HG02884 (cell line): ENCODE measurements at regions not wholly inside any gene's neighbourhood (a gene's known extent, or its start where the extent isn't known, plus 50 kb on each side); places are given as distances from the start of the nearest gene placed in this dataset.

Experiments used
- ATAC-seq: cut with Tn5 transposase; IDR thresholded peaks from one replicate; pipeline ENCODE4 v1.9.1; 2021; ENCODE audit warnings: mild to moderate bottlenecking, moderate library complexity; ENCODE audit not compliant: unreplicated experiment

GRCh38 chr18:76554547-76555222, 59.6 kb upstream of the ZNF516 start:
- ATAC-seq = no peak

DNA sequence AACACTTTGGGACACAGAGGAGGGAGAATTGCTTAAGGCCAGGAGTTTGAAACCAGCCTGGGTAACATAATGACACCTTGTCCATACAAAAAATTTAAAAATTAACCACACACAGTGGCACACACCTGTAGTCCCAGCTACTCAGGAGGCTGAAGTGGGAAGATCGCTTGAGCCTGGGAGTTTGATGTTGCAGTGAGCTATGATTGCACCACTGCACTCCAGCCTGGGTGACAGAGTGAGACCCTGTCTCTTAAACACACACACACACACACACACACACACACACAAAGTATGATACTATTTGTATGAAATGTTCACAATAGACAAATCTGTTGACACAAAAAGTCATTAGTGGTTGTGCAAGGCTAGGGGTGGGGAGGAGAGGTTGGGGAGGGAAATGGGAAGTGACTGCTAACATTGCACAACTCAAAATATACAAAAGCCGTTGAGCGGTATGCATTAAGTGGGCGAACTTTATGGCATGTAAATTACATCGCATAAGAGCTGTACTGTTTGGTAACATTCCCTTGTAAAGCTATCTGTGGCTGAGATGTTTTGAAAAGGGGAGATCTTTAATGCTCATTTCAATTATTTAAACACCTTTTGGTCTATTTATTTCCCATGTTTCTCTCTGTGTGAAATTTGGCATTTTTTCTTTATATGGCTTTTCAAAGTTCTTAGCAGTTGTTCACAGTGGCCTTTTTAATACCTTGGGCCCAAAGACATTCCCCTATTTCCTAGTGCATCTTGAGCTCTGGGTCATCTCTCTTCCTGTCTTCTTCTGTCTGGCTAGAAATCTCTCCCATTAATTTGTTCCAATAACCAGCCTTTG, 58.9 kb upstream of the ZNF516 start:
- ATAC-seq = no peak

DNA sequence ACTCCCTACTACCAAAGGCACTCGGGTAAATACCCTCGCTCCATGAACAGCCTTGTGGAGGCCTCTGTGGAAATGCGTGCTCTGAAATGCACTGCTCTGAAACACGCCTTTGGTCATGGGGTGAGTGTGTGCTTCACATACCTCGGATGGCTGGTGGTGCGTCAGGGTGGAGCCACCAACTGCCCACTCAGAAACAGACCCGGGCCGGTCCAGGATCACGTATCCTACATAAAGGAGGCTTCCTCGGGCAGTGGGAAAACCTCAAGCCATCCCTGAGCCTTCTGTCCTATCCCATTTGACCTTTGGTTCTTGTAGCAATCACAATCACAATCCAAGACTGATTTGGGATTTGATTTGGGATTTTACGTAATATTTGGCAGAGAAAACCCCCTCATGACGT, 53.5 kb upstream of the ZNF516 start:
- ATAC-seq = no peak

- ATAC-seq = no peak
Measured at GRCh38 chr18:76547296-76547695, 52.3 kb upstream of the ZNF516 start.

DNA sequence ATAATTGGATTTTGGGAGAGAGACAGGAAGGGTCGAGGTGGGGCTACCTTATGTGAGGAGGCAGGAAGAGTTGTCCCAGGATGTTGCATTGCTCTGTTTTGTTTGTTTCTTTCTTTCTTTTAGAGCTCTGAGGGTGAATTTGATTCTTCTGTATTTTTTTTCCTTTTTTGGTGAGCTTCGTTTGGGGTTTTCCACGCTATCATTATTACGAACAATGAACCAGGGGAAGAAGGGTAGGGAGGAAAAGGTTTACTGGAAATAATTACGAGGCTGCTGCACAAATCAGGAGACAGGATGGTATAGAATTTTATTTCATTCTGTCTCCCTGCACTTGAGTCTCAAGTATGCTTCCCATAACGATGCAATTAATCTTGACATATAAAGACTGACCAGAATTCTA, 51.4 kb upstream of the ZNF516 start:
- no peak for ATAC-seq

DNA sequence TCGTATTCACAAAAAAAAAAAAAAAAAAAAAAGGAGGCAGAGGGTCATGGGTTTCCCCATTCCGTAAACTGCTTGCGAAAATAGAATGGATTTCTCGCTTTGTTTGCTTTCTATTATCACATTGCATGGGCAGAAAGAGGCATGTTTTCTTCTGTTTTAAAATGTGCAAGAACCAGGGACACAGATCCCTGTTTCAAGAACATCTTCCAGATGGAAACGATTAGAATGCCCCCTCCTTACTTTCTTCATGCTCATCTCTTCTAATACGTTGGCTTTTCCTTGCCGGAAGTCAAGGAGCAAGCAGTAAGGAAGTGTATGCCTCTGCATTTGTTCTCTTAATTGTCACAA, 51.0 kb upstream of the ZNF516 start:
- ATAC-seq = no peak

DNA sequence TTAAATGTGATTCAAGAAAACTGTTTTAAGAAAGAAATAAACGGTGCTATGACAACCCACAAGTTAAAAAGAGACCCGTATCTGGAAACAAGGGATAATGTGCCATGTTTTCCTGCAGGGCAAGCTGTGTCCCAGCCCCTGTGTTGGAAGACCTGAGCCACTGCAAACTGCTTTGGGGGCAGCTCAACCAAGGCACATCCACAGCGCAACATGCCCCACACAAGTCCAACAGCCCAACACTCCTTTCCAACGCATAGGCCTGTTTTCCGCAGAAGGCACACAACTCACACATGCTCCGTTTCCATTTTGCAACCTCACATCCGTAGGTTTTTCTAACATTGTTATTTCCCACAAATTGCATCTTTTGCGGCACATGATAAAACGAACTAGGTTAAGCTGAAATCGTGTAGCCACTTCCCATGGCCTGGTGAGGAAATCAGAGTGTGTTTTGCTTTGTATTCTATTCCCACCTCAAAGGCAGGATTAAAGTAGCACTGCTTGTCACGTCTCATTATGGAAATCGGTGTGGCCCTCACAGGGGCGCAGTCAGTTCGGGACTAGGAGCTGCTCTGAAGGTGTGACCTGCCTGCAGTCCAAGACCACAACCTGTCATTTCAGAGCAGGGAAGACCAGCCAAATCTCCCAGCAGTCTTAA, 50.5 kb upstream of the ZNF516 start:
- ATAC-seq = no peak

GRCh38 chr18:76544511-76545345, 49.7 kb upstream of the ZNF516 start:
- no peak for ATAC-seq
